IMR-90 (cell line): ENCODE measurements at regions not wholly inside any gene's neighbourhood (a gene's known extent, or its start where the extent isn't known, plus 50 kb on each side); places are given as distances from the start of the nearest gene placed in this dataset.

Experiments used
- ATAC-seq: fragments of 200-7000 bp; cut with Tn5 transposase; 2 replicates; pipeline ENCODE4 v1.9.1; 2020; ENCODE audit warnings: low read depth, mild to moderate bottlenecking, moderate library complexity
- BruUV-seq: library from RNA; stranded (reverse); fragments of 400-500 nt; replicated peaks from 2 replicates; lab custom pipeline; 2021; lab: Mats Ljungman, UMichigan
- CTCF ChIA-PET: fragments of 300-600 bp; formaldehyde crosslinking; extraction: SDS; loops from one replicate; lab custom pipeline; 2021; ENCODE audit warnings: antibody characterized with exemption; lab: Yijun Ruan, JAX
- POLR2A ChIA-PET: fragments of 300-600 bp; sonication (Branson Sonifier 250); formaldehyde crosslinking; loops from one replicate; lab custom pipeline; 2022; ENCODE audit warnings: antibody characterized with exemption; ENCODE audit not compliant: unreplicated experiment; lab: Charles Lee
- DNase-seq: peaks from one replicate; pipeline ENCODE4 v3.0.0; 2013
- H2AFZ ChIP-seq: replicated peaks from 2 replicates; pipeline ENCODE3; 2013; ENCODE audit warnings: low read length, mild to moderate bottlenecking; ENCODE audit not compliant: poor library complexity
- H2AK5ac ChIP-seq: 2 replicates; pipeline ENCODE4 v1.6.1; 2013; ENCODE audit warnings: low read depth, low read length, inconsistent platforms
- H2AK9ac ChIP-seq: replicated peaks from 2 replicates; pipeline ENCODE3; 2013; ENCODE audit warnings: mild to moderate bottlenecking, low read depth, low read length, moderate library complexity; ENCODE audit not compliant: poor library complexity
- H2BK120ac ChIP-seq: 2 replicates; pipeline ENCODE4 v1.6.1; 2013; ENCODE audit warnings: low read depth, low read length, inconsistent platforms
- H2BK15ac ChIP-seq: 3 replicates; pipeline ENCODE4 v1.6.1; 2013; ENCODE audit warnings: low read depth, low read length, inconsistent platforms
- H2BK20ac ChIP-seq: 2 replicates; pipeline ENCODE4 v1.6.1; 2013; ENCODE audit warnings: low read depth, mild to moderate bottlenecking, inconsistent platforms, low read length, moderate library complexity
- H2BK5ac ChIP-seq: 2 replicates; pipeline ENCODE4 v1.6.1; 2013; ENCODE audit warnings: mild to moderate bottlenecking, low read depth, low read length, inconsistent platforms; ENCODE audit not compliant: poor library complexity, severe bottlenecking
- H3K14ac ChIP-seq: replicated peaks from 2 replicates; pipeline ENCODE4 v1.6.1; 2013; ENCODE audit warnings: low read depth, low read length, inconsistent platforms
- H3K18ac ChIP-seq: 2 replicates; pipeline ENCODE4 v1.6.1; 2013; ENCODE audit warnings: low read depth, low read length, control low read depth
- H3K23ac ChIP-seq: 2 replicates; pipeline ENCODE4 v1.6.1; 2013; ENCODE audit warnings: low read depth, low read length, inconsistent platforms
- H3K27ac ChIP-seq: 2 replicates; pipeline ENCODE4 v1.5.1; 2013; ENCODE audit warnings: mild to moderate bottlenecking, control low read depth, low read length; ENCODE audit not compliant: insufficient read depth
- H3K27me3 ChIP-seq: 2 replicates; pipeline ENCODE4 v1.6.1; 2013; ENCODE audit warnings: low read length; ENCODE audit not compliant: control insufficient read depth, insufficient read depth
- H3K36me3 ChIP-seq: 2 replicates; pipeline ENCODE4 v1.6.1; 2013; ENCODE audit warnings: low read length, mixed read lengths; ENCODE audit not compliant: control insufficient read depth, insufficient read depth
- H3K4ac ChIP-seq: 2 replicates; pipeline ENCODE4 v1.6.1; 2013; ENCODE audit warnings: low read depth, low read length, inconsistent platforms
- H3K4me1 ChIP-seq: 2 replicates; pipeline ENCODE4 v1.6.1; 2013; ENCODE audit warnings: low read length, mixed read lengths; ENCODE audit not compliant: control insufficient read depth, insufficient read depth
- H3K4me2 ChIP-seq: 2 replicates; pipeline ENCODE4 v1.6.1; 2013; ENCODE audit warnings: low read depth, mild to moderate bottlenecking, control low read depth, low read length, moderate library complexity
- H3K4me3 ChIP-seq: 2 replicates; pipeline ENCODE4 v1.5.1; 2013; ENCODE audit warnings: low read depth, mild to moderate bottlenecking, control low read depth, low read length, moderate library complexity; ENCODE audit not compliant: insufficient read depth
- H3K56ac ChIP-seq: 2 replicates; pipeline ENCODE4 v1.6.1; 2013; ENCODE audit warnings: low read length, inconsistent platforms; ENCODE audit not compliant: insufficient read depth; ENCODE audit errors: extremely low read depth
- H3K79me1 ChIP-seq, 2 experiments: 2 replicates each; pipeline ENCODE4 v1.6.1; 2013; ENCODE audit warnings: low read length in 2 of 2, inconsistent platforms in 1 of 2, low read depth in 1 of 2
- H3K9ac ChIP-seq: 2 replicates; pipeline ENCODE4 v1.6.1; 2013; ENCODE audit warnings: low read depth, low read length, control low read depth
- H3K9me1 ChIP-seq: 2 replicates; pipeline ENCODE4 v1.6.1; 2013; ENCODE audit warnings: low read length, inconsistent platforms; ENCODE audit not compliant: insufficient read depth
- H3K9me3 ChIP-seq: 2 replicates; pipeline ENCODE4 v1.6.1; 2013; ENCODE audit warnings: low read length; ENCODE audit not compliant: control insufficient read depth, insufficient read depth
- H4K20me1 ChIP-seq: 2 replicates; pipeline ENCODE4 v1.6.1; 2013; ENCODE audit warnings: low read length, inconsistent platforms; ENCODE audit not compliant: insufficient read depth
- H4K5ac ChIP-seq: 2 replicates; pipeline ENCODE4 v1.6.1; 2013; ENCODE audit warnings: mild to moderate bottlenecking, low read depth, low read length, control low read depth
- H4K8ac ChIP-seq, 2 experiments: 2 replicates each; pipeline ENCODE4 v1.6.1; 2013; ENCODE audit warnings: low read depth in 2 of 2, low read length in 2 of 2, control low read depth in 1 of 2, inconsistent platforms in 1 of 2
- H4K91ac ChIP-seq: 2 replicates; pipeline ENCODE4 v1.6.1; 2013; ENCODE audit warnings: low read depth, low read length, inconsistent platforms; ENCODE audit not compliant: insufficient read depth
- BHLHE40 ChIP-seq: fragments of 150-350 bp; IDR thresholded peaks from 2 replicates; pipeline ENCODE4 v1.6.1; 2016; ENCODE audit warnings: mild to moderate bottlenecking, low read depth, low read length
- CEBPB ChIP-seq: IDR thresholded peaks from 2 replicates; pipeline ENCODE4 v1.6.1; 2012; ENCODE audit warnings: low read depth, low read length, improper control_type of control experiment
- CHD1 ChIP-seq: IDR thresholded peaks from 2 replicates; pipeline ENCODE4 v1.6.1; 2012; ENCODE audit warnings: low read depth, low read length, improper control_type of control experiment
- FOS ChIP-seq: fragments of 150-350 bp; IDR thresholded peaks from 2 replicates; pipeline ENCODE4 v1.6.1; 2016; ENCODE audit warnings: low read depth, low read length
- MAZ ChIP-seq: IDR thresholded peaks from 2 replicates; pipeline ENCODE4 v1.6.1; 2012; ENCODE audit warnings: low read depth, mild to moderate bottlenecking, low read length, improper control_type of control experiment, moderate library complexity, borderline replicate concordance
- MXI1 ChIP-seq: IDR thresholded peaks from 2 replicates; pipeline ENCODE4 v1.6.1; 2012; ENCODE audit warnings: low read depth, mild to moderate bottlenecking, low read length, moderate library complexity, borderline replicate concordance
- NFE2L2 ChIP-seq: fragments of 150-350 bp; IDR thresholded peaks from 2 replicates; pipeline ENCODE4 v1.6.1; 2016; ENCODE audit warnings: low read depth, mild to moderate bottlenecking, low read length
- POLR2A ChIP-seq: IDR thresholded peaks from 2 replicates; pipeline ENCODE4 v1.6.1; 2012; ENCODE audit warnings: mild to moderate bottlenecking, low read depth, low read length
- RAD21 ChIP-seq: IDR thresholded peaks from 2 replicates; pipeline ENCODE4 v1.6.1; 2012; ENCODE audit warnings: low read length, improper control_type of control experiment
- RCOR1 ChIP-seq: IDR thresholded peaks from 2 replicates; pipeline ENCODE4 v1.6.1; 2012; ENCODE audit warnings: mild to moderate bottlenecking, low read length, improper control_type of control experiment; ENCODE audit not compliant: insufficient replicate concordance
- RFX5 ChIP-seq: IDR thresholded peaks from 2 replicates; pipeline ENCODE4 v1.8.0; 2012; ENCODE audit warnings: low read depth, mild to moderate bottlenecking, low read length, moderate library complexity
- SMC3 ChIP-seq: fragments of 150-350 bp; IDR thresholded peaks from 2 replicates; pipeline ENCODE4 v1.6.1; 2016; ENCODE audit warnings: low read depth, mild to moderate bottlenecking, antibody characterized with exemption, low read length, moderate library complexity
- dilution Hi-C: fragments of 300-500 bp; cut with HindIII; formaldehyde crosslinking; loops from one replicate; pipeline ENCODE4 v1.14.3; 2018; ENCODE audit warnings: low sequenced_read_pairs; ENCODE audit not compliant: unreplicated experiment
- in situ Hi-C: fragments of 300-500 bp; cut with MboI; formaldehyde crosslinking; loops from 3 replicates; pipeline ENCODE4 v1.14.3; 2019; ENCODE audit warnings: low sequenced_read_pairs, inconsistent platforms, mixed read lengths
- intact Hi-C: fragments of 100-400 bp; cut with micrococcal nuclease; formaldehyde crosslinking; loops from 2 replicates; pipeline ENCODE4 v1.10.0; 2022
- TF ChIP-seq, protein P1 (sequence below): fragments of 150-350 bp; IDR thresholded peaks from 2 replicates; pipeline ENCODE4 v1.6.1; 2017; ENCODE audit warnings: mild to moderate bottlenecking, antibody characterized with exemption, low read length, low read depth
- TF ChIP-seq, protein P2 (sequence below): conservative IDR thresholded peaks from 2 replicates; pipeline ENCODE4 v1.5.1; 2012; ENCODE audit warnings: mild to moderate bottlenecking, low read depth, low read length, improper control_type of control experiment
- TF ChIP-seq, protein P3 (sequence below): fragments of 150-350 bp; IDR thresholded peaks from 2 replicates; pipeline ENCODE4 v1.6.1; 2016; ENCODE audit warnings: low read depth, mild to moderate bottlenecking, low read length, moderate library complexity, borderline replicate concordance

DNA sequence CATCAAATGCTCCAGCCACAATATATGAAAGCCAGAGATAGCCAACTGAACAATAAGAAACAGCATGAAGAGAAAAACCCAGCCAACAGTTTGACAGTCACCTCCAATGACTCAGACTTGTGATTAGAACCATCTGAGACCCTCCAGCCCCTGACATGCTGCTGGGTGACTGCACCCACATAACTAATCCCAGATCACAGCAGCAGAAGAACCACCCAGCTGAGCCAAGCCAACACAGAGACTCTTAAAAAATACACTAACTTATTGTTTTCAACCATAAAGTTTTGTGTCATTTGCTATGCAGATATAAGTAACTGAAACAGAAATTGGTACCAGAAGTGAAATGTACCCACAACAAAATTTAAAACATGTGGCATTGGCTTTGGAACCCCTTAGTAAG, 314.3 kb upstream of the DYNLRB2 start:
- Histone ChIP-seq H3K9ac (no peak overlapping the region), H3K23ac (no peak overlapping the region), H3K79me1 (no peaks in the 10 kb centered on the region), H2AK5ac (no peak overlapping the region), H4K91ac (no peak overlapping the region), H2AK9ac (no peak overlapping the region), H2AFZ (no peak overlapping the region), H3K4me1 (peaks cover 8% of the 10 kb centered on the region), H3K4me3 (no peak overlapping the region), H3K18ac (no peak overlapping the region), H2BK15ac (no peak overlapping the region), H4K5ac (no peak overlapping the region), H3K27me3 (no peaks in the 10 kb centered on the region), H3K4ac (no peak overlapping the region), H2BK20ac (no peak overlapping the region), H3K9me1 (peaks cover 2% of the 10 kb centered on the region; the same call in 1 of the 2 replicates), H3K14ac (no peak overlapping the region), H3K9me3 (peaks cover 7% of the 10 kb centered on the region), H3K4me2 (no peak overlapping the region), H4K20me1 (no peaks in the 10 kb centered on the region), H3K56ac (no peak overlapping the region), H3K36me3 (no peaks in the 10 kb centered on the region), H2BK120ac (no peak overlapping the region), H2BK5ac (no peak overlapping the region), H3K27ac (no peak overlapping the region), H4K8ac (no peak overlapping the region)
- TF ChIP-seq RCOR1 (no peak), POLR2A (no peak), NFE2L2 (no peak), MAZ (no peak), BHLHE40 (no peak), RAD21 (no peak), FOS (no peak), MXI1 (no peak), CEBPB (no peak), SMC3 (no peak), RFX5 (no peak), CHD1 (no peak)
- TF ChIP-seq, protein P1, sequence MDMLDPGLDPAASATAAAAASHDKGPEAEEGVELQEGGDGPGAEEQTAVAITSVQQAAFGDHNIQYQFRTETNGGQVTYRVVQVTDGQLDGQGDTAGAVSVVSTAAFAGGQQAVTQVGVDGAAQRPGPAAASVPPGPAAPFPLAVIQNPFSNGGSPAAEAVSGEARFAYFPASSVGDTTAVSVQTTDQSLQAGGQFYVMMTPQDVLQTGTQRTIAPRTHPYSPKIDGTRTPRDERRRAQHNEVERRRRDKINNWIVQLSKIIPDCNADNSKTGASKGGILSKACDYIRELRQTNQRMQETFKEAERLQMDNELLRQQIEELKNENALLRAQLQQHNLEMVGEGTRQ = no peak
- TF ChIP-seq, protein P2, sequence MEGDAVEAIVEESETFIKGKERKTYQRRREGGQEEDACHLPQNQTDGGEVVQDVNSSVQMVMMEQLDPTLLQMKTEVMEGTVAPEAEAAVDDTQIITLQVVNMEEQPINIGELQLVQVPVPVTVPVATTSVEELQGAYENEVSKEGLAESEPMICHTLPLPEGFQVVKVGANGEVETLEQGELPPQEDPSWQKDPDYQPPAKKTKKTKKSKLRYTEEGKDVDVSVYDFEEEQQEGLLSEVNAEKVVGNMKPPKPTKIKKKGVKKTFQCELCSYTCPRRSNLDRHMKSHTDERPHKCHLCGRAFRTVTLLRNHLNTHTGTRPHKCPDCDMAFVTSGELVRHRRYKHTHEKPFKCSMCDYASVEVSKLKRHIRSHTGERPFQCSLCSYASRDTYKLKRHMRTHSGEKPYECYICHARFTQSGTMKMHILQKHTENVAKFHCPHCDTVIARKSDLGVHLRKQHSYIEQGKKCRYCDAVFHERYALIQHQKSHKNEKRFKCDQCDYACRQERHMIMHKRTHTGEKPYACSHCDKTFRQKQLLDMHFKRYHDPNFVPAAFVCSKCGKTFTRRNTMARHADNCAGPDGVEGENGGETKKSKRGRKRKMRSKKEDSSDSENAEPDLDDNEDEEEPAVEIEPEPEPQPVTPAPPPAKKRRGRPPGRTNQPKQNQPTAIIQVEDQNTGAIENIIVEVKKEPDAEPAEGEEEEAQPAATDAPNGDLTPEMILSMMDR = no peak
- TF ChIP-seq, protein P3, sequence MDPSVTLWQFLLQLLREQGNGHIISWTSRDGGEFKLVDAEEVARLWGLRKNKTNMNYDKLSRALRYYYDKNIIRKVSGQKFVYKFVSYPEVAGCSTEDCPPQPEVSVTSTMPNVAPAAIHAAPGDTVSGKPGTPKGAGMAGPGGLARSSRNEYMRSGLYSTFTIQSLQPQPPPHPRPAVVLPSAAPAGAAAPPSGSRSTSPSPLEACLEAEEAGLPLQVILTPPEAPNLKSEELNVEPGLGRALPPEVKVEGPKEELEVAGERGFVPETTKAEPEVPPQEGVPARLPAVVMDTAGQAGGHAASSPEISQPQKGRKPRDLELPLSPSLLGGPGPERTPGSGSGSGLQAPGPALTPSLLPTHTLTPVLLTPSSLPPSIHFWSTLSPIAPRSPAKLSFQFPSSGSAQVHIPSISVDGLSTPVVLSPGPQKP = no peak
- ChIA-PET POLR2A (no interaction called here), CTCF (no interaction called here)
- no peak for DNase-seq
- dilution Hi-C loops (no loop called here), intact Hi-C loops (no loop called here), in situ Hi-C loops (no loop called here)
- no TSS peak for BruUV-seq
- no peak for ATAC-seq
